ENCODE measurements at regions not wholly inside any gene's neighbourhood (a gene's known extent, or its start where the extent isn't known, plus 50 kb on each side); places are given as distances from the start of the nearest gene placed in this dataset.

DNA sequence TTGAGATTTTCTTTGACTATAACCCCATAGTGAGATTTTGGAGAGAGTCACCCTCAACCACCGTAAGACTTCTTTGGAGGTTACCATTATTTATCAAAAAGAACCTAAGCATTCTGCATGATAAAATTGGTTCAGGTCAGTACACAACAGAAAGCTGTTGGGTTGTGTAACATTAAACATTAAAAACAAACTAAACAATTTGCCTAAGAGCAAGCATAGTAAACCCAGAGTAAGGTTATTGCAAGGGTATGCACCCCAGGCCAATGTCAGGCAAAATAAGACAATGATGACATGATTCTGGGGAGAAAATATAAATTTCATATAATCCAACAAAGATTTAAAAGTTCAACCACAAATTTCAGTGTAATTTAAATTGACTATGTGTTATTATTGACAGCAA is 472.4 kb downstream of the SH2D1A start:
- Histone ChIP-seq H3K27me3 (replicated peaks) (no peaks in the 10 kb centered on the region), H3K36me3 (replicated peaks) (no peaks in the 10 kb centered on the region), H3K4me3 (ENCODE audit: low read depth, low read length) (no peak overlapping the region), H3K27ac (no peak overlapping the region)
- TF ChIP-seq, protein P1, sequence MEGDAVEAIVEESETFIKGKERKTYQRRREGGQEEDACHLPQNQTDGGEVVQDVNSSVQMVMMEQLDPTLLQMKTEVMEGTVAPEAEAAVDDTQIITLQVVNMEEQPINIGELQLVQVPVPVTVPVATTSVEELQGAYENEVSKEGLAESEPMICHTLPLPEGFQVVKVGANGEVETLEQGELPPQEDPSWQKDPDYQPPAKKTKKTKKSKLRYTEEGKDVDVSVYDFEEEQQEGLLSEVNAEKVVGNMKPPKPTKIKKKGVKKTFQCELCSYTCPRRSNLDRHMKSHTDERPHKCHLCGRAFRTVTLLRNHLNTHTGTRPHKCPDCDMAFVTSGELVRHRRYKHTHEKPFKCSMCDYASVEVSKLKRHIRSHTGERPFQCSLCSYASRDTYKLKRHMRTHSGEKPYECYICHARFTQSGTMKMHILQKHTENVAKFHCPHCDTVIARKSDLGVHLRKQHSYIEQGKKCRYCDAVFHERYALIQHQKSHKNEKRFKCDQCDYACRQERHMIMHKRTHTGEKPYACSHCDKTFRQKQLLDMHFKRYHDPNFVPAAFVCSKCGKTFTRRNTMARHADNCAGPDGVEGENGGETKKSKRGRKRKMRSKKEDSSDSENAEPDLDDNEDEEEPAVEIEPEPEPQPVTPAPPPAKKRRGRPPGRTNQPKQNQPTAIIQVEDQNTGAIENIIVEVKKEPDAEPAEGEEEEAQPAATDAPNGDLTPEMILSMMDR (IDR thresholded peaks at IDR 0.05; ENCODE audit: low read depth, low read length, missing control alignments), result no peak
- no peak for DNase-seq
- in situ Hi-C loops (cut with HindIII; ENCODE audit: low pct_ligation_motif_present, low sequenced_read_pairs), result no loop called here

DNA sequence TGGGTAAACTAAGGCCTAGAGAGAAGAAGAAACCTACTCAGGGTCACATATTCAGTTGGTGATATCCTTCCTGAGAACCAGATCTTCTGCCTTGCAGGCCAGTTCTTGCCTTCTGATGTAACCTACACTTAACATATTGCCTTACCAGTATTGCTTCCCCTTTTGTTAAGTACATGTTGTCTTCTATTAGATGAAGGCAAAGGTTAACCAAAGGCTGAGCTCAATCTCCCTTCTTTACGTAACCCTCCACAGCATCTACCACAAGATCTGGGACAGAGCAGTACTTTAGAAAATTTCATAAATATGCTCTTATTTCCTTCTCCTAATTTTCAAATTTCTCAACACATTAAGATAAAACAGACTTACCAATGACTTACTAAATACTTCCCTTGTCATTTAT is 474.4 kb downstream of the SH2D1A start:
- Histone ChIP-seq H3K4me3 (ENCODE audit: low read depth, low read length) (no peak overlapping the region), H3K36me3 (replicated peaks) (no peaks in the 10 kb centered on the region), H3K27ac (no peak overlapping the region), H3K27me3 (replicated peaks) (no peaks in the 10 kb centered on the region)
- TF ChIP-seq, protein P1 (IDR thresholded peaks at IDR 0.05; ENCODE audit: low read depth, low read length, missing control alignments), result no peak
- no peak for DNase-seq
- in situ Hi-C loops (cut with HindIII; ENCODE audit: low pct_ligation_motif_present, low sequenced_read_pairs), result no loop called here

DNA sequence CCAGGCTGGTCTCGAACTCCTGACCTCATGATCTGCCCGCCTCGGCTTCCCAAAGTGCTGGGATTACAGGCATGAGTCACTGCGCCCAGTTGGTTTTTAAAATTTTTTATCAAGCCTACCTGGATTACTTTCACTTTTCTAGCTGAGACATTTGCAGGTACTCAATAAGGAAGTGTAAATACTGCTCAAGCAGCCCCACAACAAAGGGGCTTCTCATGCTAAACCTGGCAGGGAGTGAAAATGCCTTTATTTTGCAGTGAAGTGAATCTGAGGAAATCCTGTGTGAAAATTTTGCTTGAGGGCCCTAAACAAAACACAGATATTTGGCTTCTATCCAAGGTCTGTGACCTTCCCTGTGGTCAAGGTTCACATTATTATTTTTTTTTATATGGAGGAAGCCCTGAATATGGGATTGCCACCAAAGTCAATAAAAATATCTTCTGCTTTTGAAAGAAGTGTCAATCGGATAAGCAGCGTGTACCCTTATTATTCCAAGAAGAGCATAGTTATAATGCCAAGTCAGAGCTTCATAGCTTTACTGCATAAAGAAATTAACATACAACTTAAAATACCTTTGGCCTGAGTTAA is 481.0 kb downstream of the SH2D1A start:
- no peak overlapping the region for H3K4me3 ChIP-seq (ENCODE audit: low read depth, low read length)
- DNase-seq, result no peak
- H3K36me3 ChIP-seq (replicated peaks), result no peaks in the 10 kb centered on the region
- H3K27me3 ChIP-seq (replicated peaks), result no peaks in the 10 kb centered on the region
- H3K27ac ChIP-seq, result no peak overlapping the region
- TF ChIP-seq, protein P1 (IDR thresholded peaks at IDR 0.05; ENCODE audit: low read depth, low read length, missing control alignments), result no peak
- in situ Hi-C loops (cut with HindIII; ENCODE audit: low pct_ligation_motif_present, low sequenced_read_pairs), result no loop called here

DNA sequence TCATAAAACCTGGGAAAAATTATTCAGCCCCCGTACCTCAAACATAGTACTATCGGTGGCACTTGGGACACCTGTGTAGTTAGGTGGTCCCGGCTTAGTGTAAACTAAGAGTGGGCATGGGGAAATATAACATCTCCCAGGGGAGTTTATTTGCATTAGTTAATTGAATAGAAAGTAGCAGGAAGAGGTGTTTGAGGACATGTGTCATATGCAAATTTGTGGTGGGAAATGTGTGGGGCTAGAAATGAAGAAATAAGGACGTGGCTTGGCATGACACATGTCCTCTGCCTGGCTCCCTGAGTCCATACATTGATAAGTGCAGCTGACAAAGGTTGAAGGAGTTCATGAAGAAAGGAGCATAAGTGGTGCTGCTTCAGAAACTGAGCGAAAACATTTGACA is 483.6 kb downstream of the SH2D1A start:
- H3K36me3 ChIP-seq (replicated peaks), result no peaks in the 10 kb centered on the region
- TF ChIP-seq, protein P1 (IDR thresholded peaks at IDR 0.05; ENCODE audit: low read depth, low read length, missing control alignments), result no peak
- in situ Hi-C loops (cut with HindIII; ENCODE audit: low pct_ligation_motif_present, low sequenced_read_pairs), result no loop called here
- DNase-seq, result no peak
- H3K27ac ChIP-seq, result no peak overlapping the region
- H3K4me3 ChIP-seq (ENCODE audit: low read depth, low read length), result no peak overlapping the region
- H3K27me3 ChIP-seq (replicated peaks), result no peaks in the 10 kb centered on the region

DNA sequence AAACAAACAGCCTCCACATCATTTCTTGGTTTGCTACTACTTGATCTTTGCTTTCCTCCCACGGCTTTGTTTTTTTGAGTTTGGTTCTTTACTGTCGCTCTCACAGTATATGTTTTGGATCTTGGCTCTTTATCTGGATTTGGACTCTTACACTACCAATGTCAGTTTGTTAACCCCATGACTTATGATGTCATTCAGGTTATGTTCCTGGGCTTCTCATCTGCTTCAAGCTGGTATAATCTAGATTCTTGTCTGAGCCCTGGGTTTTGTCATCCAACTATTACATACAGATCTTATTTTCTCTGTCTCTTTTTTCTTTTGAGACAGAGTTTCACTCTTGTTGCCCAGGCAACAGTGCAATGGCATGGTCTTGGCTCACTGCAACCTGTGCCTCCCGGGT is 482.9 kb upstream of the TEX13C start:
- in situ Hi-C loops (cut with HindIII; ENCODE audit: low pct_ligation_motif_present, low sequenced_read_pairs), result no loop called here
- no peak overlapping the region for H3K4me3 ChIP-seq (ENCODE audit: low read depth, low read length)
- TF ChIP-seq, protein P1 (IDR thresholded peaks at IDR 0.05; ENCODE audit: low read depth, low read length, missing control alignments), result no peak
- H3K36me3 ChIP-seq (replicated peaks), result no peaks in the 10 kb centered on the region
- H3K27ac ChIP-seq, result no peak overlapping the region
- no peak for DNase-seq
- H3K27me3 ChIP-seq (replicated peaks), result no peaks in the 10 kb centered on the region

DNA sequence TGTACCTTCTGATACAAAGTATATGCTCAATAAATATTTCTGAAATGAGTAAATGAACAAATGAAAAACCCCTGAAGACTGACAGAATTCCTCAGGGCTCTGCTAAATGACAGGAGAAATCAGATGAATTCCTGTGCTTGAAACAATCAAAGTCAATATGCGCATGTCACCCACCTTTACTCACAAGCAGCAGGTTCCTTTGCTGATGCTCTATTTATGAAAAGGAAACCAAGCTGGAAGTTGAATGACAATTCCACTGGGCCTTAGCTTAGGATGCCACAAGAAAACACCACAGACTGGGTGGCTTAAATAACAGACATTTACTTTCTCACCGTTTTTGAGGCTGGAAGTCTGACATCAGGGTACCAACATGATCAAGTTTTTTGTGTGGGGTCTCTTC is 477.5 kb upstream of the TEX13C start:
- TF ChIP-seq, protein P1 (IDR thresholded peaks at IDR 0.05; ENCODE audit: low read depth, low read length, missing control alignments), result no peak
- no peak for DNase-seq
- in situ Hi-C loops (cut with HindIII; ENCODE audit: low pct_ligation_motif_present, low sequenced_read_pairs), result no loop called here
- no peak overlapping the region for H3K27ac ChIP-seq
- no peaks in the 10 kb centered on the region for H3K36me3 ChIP-seq (replicated peaks)
- H3K4me3 ChIP-seq (ENCODE audit: low read depth, low read length), result no peak overlapping the region
- H3K27me3 ChIP-seq (replicated peaks), result no peaks in the 10 kb centered on the region

All from brain microvascular endothelial cell (primary cell).